HepG2 (cell line): ENCODE measurements at regions not wholly inside any gene's neighbourhood (a gene's known extent, or its start where the extent isn't known, plus 50 kb on each side); places are given as distances from the start of the nearest gene placed in this dataset.

Experiments
- ATAC-seq: fragments of 200-7000 bp; cut with Tn5 transposase; 3 replicates; pipeline ENCODE4 v1.9.1; 2020; ENCODE audit warnings: mild to moderate bottlenecking, moderate library complexity
- BruUV-seq: library from RNA; stranded (reverse); fragments of 400-500 nt; replicated peaks from 2 replicates; lab custom pipeline; 2021; lab: Mats Ljungman, UMichigan
- CTCF ChIA-PET: fragments of 300-600 bp; formaldehyde crosslinking; extraction: SDS; loops from one replicate; lab custom pipeline; 2021; ENCODE audit warnings: low total read pairs, inconsistent platforms, low intra/inter-chr PET ratio; lab: Yijun Ruan, JAX
- POLR2A ChIA-PET: fragments of 350-600 bp; sonication (Branson Sonifier 250); formaldehyde crosslinking; loops from one replicate; lab custom pipeline; 2020; ENCODE audit warnings: antibody characterized with exemption, inconsistent platforms; lab: Yijun Ruan, JAX
- DNase-seq: peaks from one replicate; pipeline ENCODE4 v3.0.0-alpha.2; 2015; ENCODE audit warnings: low spot score
- FAIRE-seq: peaks from 3 replicates; lab custom pipeline; 2011; peaks lifted over from hg19 to GRCh38; lab: Jason Lieb, UNC
- H2AFZ ChIP-seq: one replicate; pipeline ENCODE4 v1.6.1; 2011; ENCODE audit warnings: low read length, inconsistent platforms
- H3K27ac ChIP-seq: fragments of 300-600 bp; 3 replicates; pipeline ENCODE4 v1.8.0; 2011; ENCODE audit warnings: mixed run types, mild to moderate bottlenecking, mixed read lengths, low read length, inconsistent platforms; ENCODE audit not compliant: insufficient read depth; ENCODE audit errors: extremely low read length
- H3K27me3 ChIP-seq, 2 experiments: fragments of 200-600 bp in 1 of 2; 2 replicates in 1 of 2; 3 replicates in 1 of 2; pipeline versions ENCODE4 v1.6.0 to v1.8.0; 2011; ENCODE audit warnings: low read length in 2 of 2, mild to moderate bottlenecking in 2 of 2, moderate library complexity in 2 of 2, inconsistent platforms in 1 of 2; ENCODE audit not compliant: insufficient read depth in 2 of 2, control insufficient read depth in 1 of 2
- H3K36me3 ChIP-seq, 2 experiments: fragments of 200-600 bp in 1 of 2; replicated peaks in 1 of 2; 2 replicates in 1 of 2; 3 replicates in 1 of 2; pipeline versions ENCODE4 v1.5.1 to v1.8.0; 2011; ENCODE audit warnings: low read length in 2 of 2, inconsistent platforms in 1 of 2; ENCODE audit not compliant: insufficient read depth in 2 of 2, control insufficient read depth in 1 of 2
- H3K4me1 ChIP-seq: 2 replicates; pipeline ENCODE4 v1.5.1; 2012; ENCODE audit warnings: low read length, inconsistent platforms; ENCODE audit not compliant: insufficient read depth
- H3K4me2 ChIP-seq: 2 replicates; pipeline ENCODE4 v1.6.0; 2011; ENCODE audit warnings: low read depth, low read length, inconsistent platforms
- H3K4me3 ChIP-seq, 3 experiments: fragments of 200-600 bp in 1 of 3; sonication (generic), shearing (Covaris generic) in 1 of 3; replicated peaks in 1 of 3; 2 replicates each; pipeline ENCODE4 v1.5.1; 2011 to 2016; ENCODE audit warnings: low read length in 3 of 3, inconsistent platforms in 2 of 3, low read depth in 2 of 3, mild to moderate bottlenecking in 2 of 3, control low read depth in 1 of 3, mixed read lengths in 1 of 3; ENCODE audit not compliant: insufficient read depth in 1 of 3
- H3K79me2 ChIP-seq: one replicate; pipeline ENCODE4 v1.6.1; 2011; ENCODE audit warnings: low read length, inconsistent platforms; ENCODE audit not compliant: insufficient read depth
- H3K9ac ChIP-seq: 2 replicates; pipeline ENCODE4 v1.6.0; 2011; ENCODE audit warnings: mild to moderate bottlenecking, low read depth, low read length, inconsistent platforms; ENCODE audit not compliant: insufficient read depth
- H3K9me3 ChIP-seq: 2 replicates; pipeline ENCODE4 v1.5.1; 2012; ENCODE audit warnings: mild to moderate bottlenecking, low read length
- H4K20me1 ChIP-seq: 2 replicates; pipeline ENCODE4 v1.6.0; 2011; ENCODE audit warnings: inconsistent platforms, mild to moderate bottlenecking, low read length, moderate library complexity; ENCODE audit not compliant: insufficient read depth
- DPF2 ChIP-seq: sonication (generic); formaldehyde crosslinking; IDR thresholded peaks from 2 replicates; pipeline ENCODE4 v1.4.0; 2020; ENCODE audit warnings: mild to moderate bottlenecking, low read depth, missing genetic modification reagents, borderline replicate concordance
- NFIB ChIP-seq: sonication (generic); formaldehyde crosslinking; IDR thresholded peaks from 2 replicates; pipeline ENCODE4 v1.9.0; 2021; ENCODE audit warnings: missing genetic modification reagents, mild to moderate bottlenecking, borderline replicate concordance
- TEAD2 ChIP-seq: sonication (generic); formaldehyde crosslinking; IDR thresholded peaks from 2 replicates; pipeline ENCODE4 v1.9.0; 2021; ENCODE audit warnings: missing genetic modification reagents
- TEAD3 ChIP-seq: optimal IDR thresholded peaks from 2 replicates; pipeline ENCODE3; 2016; ENCODE audit warnings: borderline replicate concordance
- ZFP91 ChIP-seq: sonication (generic); formaldehyde crosslinking; IDR thresholded peaks from 2 replicates; pipeline ENCODE4 v1.9.0; 2022; ENCODE audit warnings: missing genetic modification reagents, mild to moderate bottlenecking, borderline replicate concordance
- ZNF260 ChIP-seq: sonication (generic); formaldehyde crosslinking; IDR thresholded peaks from 2 replicates; pipeline ENCODE4 v1.4.0; 2020; ENCODE audit warnings: missing genetic modification reagents, low read depth, mild to moderate bottlenecking, borderline replicate concordance
- ZSCAN29 ChIP-seq: sonication (generic); formaldehyde crosslinking; conservative IDR thresholded peaks from 2 replicates; pipeline ENCODE4 v1.4.0; 2020; ENCODE audit warnings: mild to moderate bottlenecking, missing genetic modification reagents
- WGBS: methylation state at CpG from one replicate; pipeline ENCODE4 v1.1.6; 2017; ENCODE audit warnings: low lambda C conversion rate; 5-methylcytosine and 5-hydroxymethylcytosine counted together
- in situ Hi-C: cut with HindIII; loops from 2 replicates; pipeline ENCODE4 v1.10.0; 2017; ENCODE audit warnings: low pct_unique_long_range_greater_than_20kb; ENCODE audit not compliant: extremely low pct_ligation_motif_present
- intact Hi-C: fragments of 100-400 bp; cut with micrococcal nuclease; formaldehyde crosslinking; loops from one replicate; pipeline ENCODE4 v1.10.0; 2022; ENCODE audit not compliant: unreplicated experiment

- TF ChIP-seq TEAD3 (CRISPR knock-in tag) (no peak), NFIB (CRISPR knock-in tag) (no peak), TEAD2 (no peak), ZFP91 (CRISPR knock-in tag) (no peak), ZNF260 (CRISPR knock-in tag) (no peak), ZSCAN29 (CRISPR knock-in tag) (no peak)
- TF ChIP-seq, all 625 proteins: peak for 0
- Histone ChIP-seq H3K9me3 (no peaks in the 10 kb centered on the region), H3K36me3 (no peaks in the 10 kb centered on the region), H3K4me3 (no peak overlapping the region), H3K4me1 (peaks cover 15% of the 10 kb centered on the region), H4K20me1 (no peaks in the 10 kb centered on the region), H3K4me2 (peak overlapping the region; percentile 50; the same call in 1 of the 2 replicates), H3K27ac (no peak overlapping the region), H3K79me2 (no peaks in the 10 kb centered on the region), H3K9ac (no peak overlapping the region), H3K27me3 (peaks cover 0 to 4% of the 10 kb centered on the region in 2 experiments; a peak in 2 of 5 replicates), H2AFZ (no peak overlapping the region)
- ChIA-PET CTCF (no interaction called here), POLR2A (no interaction called here)
- intact Hi-C loops (no loop called here), in situ Hi-C loops (no loop called here)
- 44% methylated on average over 6 of the region's 6 CpGs for WGBS
- no peak for DNase-seq
- peak; percentile 17; the same call in 1 of the 3 replicates for ATAC-seq
- BruUV-seq, result no TSS peak
- FAIRE-seq, result no peak
These were observed 68.2 kb upstream of the CAB39 start for GRCh38 chr2:230644356-230644935.

GRCh38 chr2:230648356-230648755 lies 64.3 kb upstream of the CAB39 start:
- no peak for ATAC-seq
- CTCF ChIA-PET, result no interaction called here
- no peak for TF ChIP-seq DPF2 (CRISPR knock-in tag)

More at GRCh38 chr2:230648356-230648755, 64.3 kb upstream of the CAB39 start:
- POLR2A ChIA-PET, result no interaction called here
- H2AFZ ChIP-seq, result no peak overlapping the region
- 54% methylated on average over 8 of the region's 8 CpGs for WGBS
- H3K9me3 ChIP-seq, result no peaks in the 10 kb centered on the region
- FAIRE-seq (no peak), DNase-seq (no peak)
- H3K4me3 ChIP-seq, result no peak overlapping the region
- H3K27ac ChIP-seq, result no peak overlapping the region
- H3K4me1 ChIP-seq, result peaks cover 28% of the 10 kb centered on the region
- no peaks in the 10 kb centered on the region for H3K36me3 ChIP-seq
- H4K20me1 ChIP-seq, result no peaks in the 10 kb centered on the region
- intact Hi-C loops, result no loop called here
- H3K9ac ChIP-seq, result no peak overlapping the region
- no peaks in the 10 kb centered on the region for H3K79me2 ChIP-seq
- in situ Hi-C loops, result no loop called here
- peaks cover 0 to 8% of the 10 kb centered on the region in 2 experiments; a peak in 2 of 5 replicates for H3K27me3 ChIP-seq
- no peak overlapping the region for H3K4me2 ChIP-seq
- BruUV-seq, result no TSS peak
